ENCODE measurements at regions not wholly inside any gene's neighbourhood (a gene's known extent, or its start where the extent isn't known, plus 50 kb on each side); places are given as distances from the start of the nearest gene placed in this dataset.

DNA sequence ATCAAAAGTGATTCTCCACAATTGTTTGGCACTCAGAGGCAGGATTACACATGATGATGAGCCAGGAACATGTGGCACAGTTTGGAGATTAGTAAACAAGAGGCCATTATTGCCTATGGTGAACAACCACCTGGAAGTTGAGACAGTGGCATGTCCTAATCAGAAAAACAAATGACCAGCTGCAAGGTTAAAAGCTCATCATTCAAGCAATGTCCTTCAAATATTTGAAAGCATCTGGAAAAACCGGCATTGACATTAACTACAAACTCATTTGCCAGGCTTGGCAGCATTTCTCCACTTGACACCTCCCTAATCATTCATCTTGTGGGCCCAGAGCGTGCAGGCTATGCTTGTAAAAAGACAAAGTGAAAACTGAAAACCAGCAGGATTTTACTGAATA, 80.6 kb upstream of the MEGF10 start:
- Histone ChIP-seq H3K4me3 (no peak overlapping the region), H2AFZ (ENCODE audit: low read depth, low read length) (no peak overlapping the region), H3K36me3 (ENCODE audit: control insufficient read depth, insufficient read depth, low read length) (no peaks in the 10 kb centered on the region), H3K4me1 (replicated peaks in 1 of 2; ENCODE audit: control insufficient read depth in 2 of 2, insufficient read depth in 2 of 2, low read length in 2 of 2) (no peaks in the 10 kb centered on the region), H3K9ac (ENCODE audit: insufficient read depth in 1 of 2, low read depth in 2 of 2, low read length in 2 of 2) (no peak overlapping the region), H3K4me2 (ENCODE audit: insufficient read depth, low read length) (no peak overlapping the region), H3K9me1 (ENCODE audit: control insufficient read depth, insufficient read depth, low read length) (no peaks in the 10 kb centered on the region), H3K27ac (ENCODE audit: extremely low read depth, low read depth, low read length) (no peak overlapping the region), H3K9me3 (replicated peaks; ENCODE audit: control insufficient read depth, insufficient read depth, low read depth, low read length) (no peaks in the 10 kb centered on the region), H3K79me2 (ENCODE audit: control insufficient read depth, insufficient read depth, low read length) (no peaks in the 10 kb centered on the region), H3K27me3 (ENCODE audit: control insufficient read depth in 2 of 2, insufficient read depth in 2 of 2, low read length in 2 of 2) (no peaks in the 10 kb centered on the region), H4K20me1 (replicated peaks; ENCODE audit: control insufficient read depth, insufficient read depth, low read length) (no peaks in the 10 kb centered on the region)
- FAIRE-seq (no peak), ATAC-seq (no peak), DNase-seq (ENCODE audit: extremely low read depth in 1 of 4, low spot score in 3 of 4) (no peak)
- in situ Hi-C loops (cut with MboI) (no loop called here), intact Hi-C loops (cut with micrococcal nuclease) (no loop called here)
- WGBS (ENCODE audit: insufficient coverage, low coverage, missing lambda C conversion rate): 0% methylated on average over 2 of the region's 2 CpGs
- BruUV-seq (replicated peaks): no TSS peak
- TF ChIP-seq ZNF408 (CRISPR knock-in tag; IDR thresholded peaks at IDR 0.05; ENCODE audit: low read depth) (no peak), FIP1L1 (IDR thresholded peaks at IDR 0.05; ENCODE audit: low read depth, low read length, poor library complexity, severe bottlenecking) (no peak), ZNF239 (CRISPR knock-in tag; IDR thresholded peaks at IDR 0.05) (no peak), DPF2 (IDR thresholded peaks at IDR 0.05) (no peak), FOXA3 (CRISPR knock-in tag; conservative IDR thresholded peaks at IDR 0.05 in 1 of 2, IDR thresholded peaks at IDR 0.05 in 1 of 2) (no peak), FUS (optimal IDR thresholded peaks at IDR 0.05; ENCODE audit: low read depth, low read length) (no peak), ZNF785 (CRISPR knock-in tag; IDR thresholded peaks at IDR 0.05) (no peak), NR3C1 (CRISPR knock-in tag; IDR thresholded peaks at IDR 0.05) (no peak)
- CTCF ChIA-PET (ENCODE audit: low intra/inter-chr PET ratio): no interaction called here
- POLR2A ChIA-PET: no interaction called here

- ChIA-PET POLR2A (no interaction called here), CTCF (ENCODE audit: low intra/inter-chr PET ratio) (no interaction called here)
- Histone ChIP-seq H3K27ac (ENCODE audit: extremely low read depth, low read depth, low read length) (no peak overlapping the region), H3K9me1 (ENCODE audit: control insufficient read depth, insufficient read depth, low read length) (no peaks in the 10 kb centered on the region), H4K20me1 (replicated peaks; ENCODE audit: control insufficient read depth, insufficient read depth, low read length) (no peaks in the 10 kb centered on the region), H3K9ac (ENCODE audit: insufficient read depth in 1 of 2, low read depth in 2 of 2, low read length in 2 of 2) (no peak overlapping the region), H3K36me3 (ENCODE audit: control insufficient read depth, insufficient read depth, low read length) (no peaks in the 10 kb centered on the region), H2AFZ (ENCODE audit: low read depth, low read length) (no peak overlapping the region), H3K4me2 (ENCODE audit: insufficient read depth, low read length) (no peak overlapping the region), H3K27me3 (ENCODE audit: control insufficient read depth in 2 of 2, insufficient read depth in 2 of 2, low read length in 2 of 2) (no peaks in the 10 kb centered on the region), H3K4me3 (no peak overlapping the region), H3K9me3 (replicated peaks; ENCODE audit: control insufficient read depth, insufficient read depth, low read depth, low read length) (no peaks in the 10 kb centered on the region), H3K4me1 (replicated peaks in 1 of 2; ENCODE audit: control insufficient read depth in 2 of 2, insufficient read depth in 2 of 2, low read length in 2 of 2) (no peaks in the 10 kb centered on the region), H3K79me2 (ENCODE audit: control insufficient read depth, insufficient read depth, low read length) (no peaks in the 10 kb centered on the region)
- DNase-seq (ENCODE audit: extremely low read depth in 1 of 4, low spot score in 3 of 4) (no peak), FAIRE-seq (no peak), ATAC-seq (no peak)
- intact Hi-C loops (cut with micrococcal nuclease): no loop called here
- WGBS (ENCODE audit: insufficient coverage, low coverage, missing lambda C conversion rate): 0% methylated on average over 2 of the region's 2 CpGs
- no TSS peak for BruUV-seq (replicated peaks)
- in situ Hi-C loops (cut with MboI): no loop called here
- no peak for TF ChIP-seq ZZZ3 (IDR thresholded peaks at IDR 0.05)
- TF ChIP-seq RFX7 (CRISPR knock-in tag; IDR thresholded peaks at IDR 0.05): no peak
- no peak for TF ChIP-seq ZFP1 (CRISPR knock-in tag; IDR thresholded peaks at IDR 0.05)
- no peak for TF ChIP-seq COPS2 (conservative IDR thresholded peaks at IDR 0.05)
- TF ChIP-seq MAZ (CRISPR knock-in tag; conservative IDR thresholded peaks at IDR 0.05 in 1 of 2, IDR thresholded peaks at IDR 0.05 in 1 of 2): no peak
- TF ChIP-seq, protein P1, sequence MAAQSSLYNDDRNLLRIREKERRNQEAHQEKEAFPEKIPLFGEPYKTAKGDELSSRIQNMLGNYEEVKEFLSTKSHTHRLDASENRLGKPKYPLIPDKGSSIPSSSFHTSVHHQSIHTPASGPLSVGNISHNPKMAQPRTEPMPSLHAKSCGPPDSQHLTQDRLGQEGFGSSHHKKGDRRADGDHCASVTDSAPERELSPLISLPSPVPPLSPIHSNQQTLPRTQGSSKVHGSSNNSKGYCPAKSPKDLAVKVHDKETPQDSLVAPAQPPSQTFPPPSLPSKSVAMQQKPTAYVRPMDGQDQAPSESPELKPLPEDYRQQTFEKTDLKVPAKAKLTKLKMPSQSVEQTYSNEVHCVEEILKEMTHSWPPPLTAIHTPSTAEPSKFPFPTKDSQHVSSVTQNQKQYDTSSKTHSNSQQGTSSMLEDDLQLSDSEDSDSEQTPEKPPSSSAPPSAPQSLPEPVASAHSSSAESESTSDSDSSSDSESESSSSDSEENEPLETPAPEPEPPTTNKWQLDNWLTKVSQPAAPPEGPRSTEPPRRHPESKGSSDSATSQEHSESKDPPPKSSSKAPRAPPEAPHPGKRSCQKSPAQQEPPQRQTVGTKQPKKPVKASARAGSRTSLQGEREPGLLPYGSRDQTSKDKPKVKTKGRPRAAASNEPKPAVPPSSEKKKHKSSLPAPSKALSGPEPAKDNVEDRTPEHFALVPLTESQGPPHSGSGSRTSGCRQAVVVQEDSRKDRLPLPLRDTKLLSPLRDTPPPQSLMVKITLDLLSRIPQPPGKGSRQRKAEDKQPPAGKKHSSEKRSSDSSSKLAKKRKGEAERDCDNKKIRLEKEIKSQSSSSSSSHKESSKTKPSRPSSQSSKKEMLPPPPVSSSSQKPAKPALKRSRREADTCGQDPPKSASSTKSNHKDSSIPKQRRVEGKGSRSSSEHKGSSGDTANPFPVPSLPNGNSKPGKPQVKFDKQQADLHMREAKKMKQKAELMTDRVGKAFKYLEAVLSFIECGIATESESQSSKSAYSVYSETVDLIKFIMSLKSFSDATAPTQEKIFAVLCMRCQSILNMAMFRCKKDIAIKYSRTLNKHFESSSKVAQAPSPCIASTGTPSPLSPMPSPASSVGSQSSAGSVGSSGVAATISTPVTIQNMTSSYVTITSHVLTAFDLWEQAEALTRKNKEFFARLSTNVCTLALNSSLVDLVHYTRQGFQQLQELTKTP (IDR thresholded peaks at IDR 0.05; ENCODE audit: low read depth in 1 of 2, partially characterized antibody in 2 of 2): no peak
- TF ChIP-seq SREBF1 (IDR thresholded peaks at IDR 0.05; ENCODE audit: borderline replicate concordance, low read depth, low read length): no peak
- no peak for TF ChIP-seq SMARCB1 (IDR thresholded peaks at IDR 0.05; ENCODE audit: insufficient read length, low read depth)
Observed at GRCh38 chr5:127213231-127213630, 77.4 kb upstream of the MEGF10 start.
